ENCODE measurements at regions not wholly inside any gene's neighbourhood (a gene's known extent, or its start where the extent isn't known, plus 50 kb on each side); places are given as distances from the start of the nearest gene placed in this dataset.
A peak's percentile ranks its signal among the peaks of the same experiment; 100 is the strongest.
"Not testable (repeated sequence)": the region's sequence is repeated elsewhere in the genome, so short reads cannot be mapped to it uniquely, and the experiment has no call there.

DNA sequence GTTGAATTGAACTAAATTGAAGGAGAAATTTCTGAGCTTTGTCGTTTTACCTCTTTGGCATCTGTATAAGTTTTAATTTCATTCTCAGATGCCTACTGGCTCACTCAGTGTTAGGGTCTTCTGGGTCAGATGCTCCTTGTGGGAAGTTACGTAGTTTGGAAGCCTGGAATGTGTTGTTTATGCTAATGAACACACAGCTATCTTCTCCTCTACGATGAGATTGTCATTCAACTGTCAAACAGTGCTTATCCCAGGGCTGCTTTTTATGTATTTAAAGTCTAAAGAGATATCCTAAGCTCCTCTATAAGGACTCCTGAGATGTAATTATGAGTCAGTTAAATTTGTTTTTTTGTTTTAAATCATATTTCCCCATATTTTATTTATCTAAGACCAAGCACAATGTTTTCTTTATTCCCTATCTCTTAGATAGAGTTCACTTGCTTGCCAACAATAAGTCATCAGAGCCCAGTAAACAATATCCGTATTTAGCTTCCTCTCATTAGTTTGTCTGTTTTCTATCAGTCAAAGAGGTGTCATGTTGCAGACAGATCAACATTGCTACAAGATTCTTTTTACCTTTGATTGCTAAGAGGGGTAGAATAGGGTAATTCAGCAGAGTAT lies 368.0 kb upstream of the PDE3A start:
- no peak for DNase-seq

GRCh38 chr12:20003252-20003651 lies 365.1 kb upstream of the PDE3A start:
- no peak for DNase-seq

DNA sequence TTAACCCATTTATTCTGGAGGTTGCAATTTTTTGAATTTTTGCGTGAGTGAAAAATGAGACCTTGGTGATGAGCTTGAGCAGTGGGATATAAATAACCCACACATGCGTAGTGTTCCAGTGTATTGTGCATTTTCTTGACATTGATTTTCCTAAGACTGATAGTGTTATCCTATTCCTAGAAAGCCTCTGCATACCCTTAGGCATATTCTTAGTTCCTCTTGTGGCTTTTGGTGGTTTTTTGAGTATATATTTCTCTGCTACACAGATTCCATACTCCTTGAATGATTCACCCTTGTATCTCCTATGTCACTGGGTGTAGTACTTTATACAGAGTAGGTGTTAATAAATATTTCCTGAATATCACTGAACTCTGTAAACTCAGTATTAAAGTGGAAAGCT lies 363.4 kb upstream of the PDE3A start:
- no peak for DNase-seq

DNA sequence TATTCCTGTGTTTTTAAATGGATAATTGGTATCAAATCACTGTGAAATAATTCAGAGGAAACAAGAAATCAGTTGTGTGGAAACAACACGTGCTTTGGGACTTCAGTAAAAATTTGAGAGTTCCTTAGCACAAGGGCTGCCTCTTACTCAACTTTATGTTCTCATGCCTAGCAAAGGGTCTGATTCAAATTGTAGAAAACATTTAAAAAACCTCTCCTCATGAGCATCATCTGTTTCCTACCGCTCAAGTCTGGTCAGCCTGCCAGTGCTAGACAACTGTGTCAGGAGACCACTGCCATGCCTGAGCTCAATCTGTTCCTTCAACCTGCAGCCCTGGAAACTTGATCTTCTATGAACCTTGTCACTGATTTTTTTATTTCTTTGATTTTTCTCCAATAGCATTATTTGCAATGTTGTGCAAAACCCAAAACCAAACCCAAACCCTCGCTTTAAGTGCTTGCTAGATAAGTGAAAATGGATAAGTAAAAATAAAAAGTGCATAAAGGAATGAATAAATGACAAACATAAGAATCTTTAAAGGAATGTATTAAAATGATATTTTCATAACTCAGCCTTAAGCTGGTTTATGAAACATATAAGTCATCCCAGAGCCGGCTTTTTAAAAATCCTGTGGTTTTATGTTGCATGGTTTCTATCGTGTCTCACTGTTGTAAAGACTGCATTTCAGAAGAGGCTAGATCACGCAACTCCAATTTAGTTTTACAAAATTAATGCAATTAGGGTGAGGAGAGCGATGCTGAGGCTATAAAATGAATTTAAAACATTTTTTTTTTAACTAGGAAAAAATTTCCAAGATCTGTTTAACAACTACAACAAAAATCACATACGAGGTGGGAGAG lies 361.2 kb upstream of the PDE3A start:
- no peak for DNase-seq

DNA sequence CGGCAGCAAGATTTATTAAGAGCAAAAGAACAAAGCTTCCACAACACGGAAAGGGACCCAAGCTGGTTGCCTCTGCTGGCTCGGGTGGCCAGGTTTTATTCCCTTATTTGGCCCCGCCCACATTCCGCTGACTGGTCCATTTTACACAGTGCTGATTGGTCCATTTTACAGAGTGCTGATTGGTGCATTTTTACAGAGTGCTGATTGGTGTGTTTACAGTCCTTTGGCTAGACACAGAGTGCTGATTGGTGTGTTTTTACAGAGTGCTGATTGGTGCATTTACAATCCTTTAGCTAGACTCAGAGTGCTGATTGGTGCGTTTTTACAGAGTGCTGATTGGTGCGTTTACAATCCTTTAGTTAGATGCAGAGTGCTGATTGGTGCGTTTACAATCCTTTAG lies 358.4 kb upstream of the PDE3A start:
- DNase-seq, result not testable (repeated sequence)

GRCh38 chr12:20011200-20011599 lies 357.1 kb upstream of the PDE3A start:
- no peak for DNase-seq

DNA sequence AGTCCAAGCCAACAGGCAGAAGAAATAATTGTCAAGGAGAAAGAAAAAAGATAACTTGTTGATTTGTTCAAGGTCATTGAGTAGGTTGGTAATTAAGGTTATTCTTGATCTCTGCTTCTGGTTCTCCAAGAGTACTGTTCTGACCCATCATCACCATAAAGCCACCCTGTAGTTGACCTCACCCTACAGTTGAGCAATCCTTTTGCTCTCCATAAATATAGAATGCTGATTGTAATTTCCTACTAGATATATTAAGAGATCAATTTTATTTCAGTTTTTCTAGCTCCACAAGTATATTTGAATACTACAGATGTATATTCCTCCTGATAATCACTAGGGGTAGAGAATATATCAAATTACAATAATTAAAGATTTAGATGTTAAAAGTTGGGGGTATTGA lies 350.5 kb upstream of the PDE3A start:
- no peak for DNase-seq

GRCh38 chr12:20018406-20018805 lies 349.9 kb upstream of the PDE3A start:
- DNase-seq, result no peak

GRCh38 chr12:20024194-20024593 lies 344.1 kb upstream of the PDE3A start:
- DNase-seq, result peak; percentile 1

GRCh38 chr12:20028033-20028432 lies 340.3 kb upstream of the PDE3A start:
- peak; percentile 50 for DNase-seq

- no peak for DNase-seq
These were observed 337.5 kb upstream of the PDE3A start for GRCh38 chr12:20030826-20031225.

DNA sequence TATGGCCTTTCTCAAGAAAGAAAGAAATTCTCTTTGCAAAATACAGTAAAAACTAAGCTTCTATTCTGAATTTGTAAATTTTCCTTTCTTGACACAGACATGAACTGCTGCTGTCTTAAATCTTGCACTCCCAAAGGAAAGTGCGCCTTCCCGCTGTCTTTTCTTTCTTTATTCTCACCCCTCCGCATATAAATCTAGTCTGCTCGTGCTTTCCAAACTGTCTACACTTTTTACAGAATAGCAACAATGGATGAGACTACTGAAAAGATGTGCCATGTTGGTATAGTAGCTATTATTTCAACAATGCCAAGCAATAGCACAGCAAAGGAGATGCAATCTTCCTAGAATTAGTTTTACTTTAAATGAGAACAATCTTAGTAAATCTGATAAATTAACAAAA lies 328.8 kb upstream of the PDE3A start:
- DNase-seq, result no peak

DNA sequence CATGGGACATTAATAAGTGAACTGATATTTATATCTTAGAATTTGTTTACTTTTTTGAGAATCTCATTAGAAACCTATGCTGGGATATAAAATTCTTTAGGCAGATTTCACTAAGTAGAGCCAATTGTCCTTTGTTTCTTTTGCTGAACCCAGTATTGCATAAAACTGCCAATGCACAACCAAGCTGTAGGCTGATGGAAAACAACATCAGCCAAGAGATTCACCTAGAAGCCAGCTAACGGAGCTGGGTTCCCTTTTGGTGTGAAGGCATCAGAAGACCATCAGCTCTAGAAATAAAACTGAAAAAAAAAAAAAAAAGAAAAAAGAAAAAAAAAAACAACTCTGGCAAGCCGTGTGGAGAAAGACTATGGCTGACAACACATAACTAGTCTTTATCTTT lies 328.2 kb upstream of the PDE3A start:
- DNase-seq, result no peak

DNA sequence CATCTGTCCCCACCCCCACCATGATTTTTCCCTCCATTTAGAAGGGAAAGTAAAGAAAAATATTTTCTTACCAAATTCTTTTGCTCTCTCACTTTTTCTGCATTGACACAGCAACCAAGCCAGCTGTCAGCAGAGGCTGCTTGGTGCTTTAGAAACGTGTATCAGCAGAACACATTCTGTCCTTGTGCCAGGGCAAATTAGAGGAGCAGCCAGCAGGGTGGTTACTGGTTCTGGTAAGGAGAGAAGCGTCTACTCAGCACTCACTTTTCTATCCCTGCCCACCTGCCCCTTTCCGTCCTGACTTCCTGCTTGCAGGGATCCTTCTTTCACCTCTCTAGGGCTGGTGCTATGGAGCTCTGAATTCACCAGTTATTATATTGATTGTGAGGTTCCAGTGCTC lies 327.5 kb upstream of the PDE3A start:
- no peak for DNase-seq

DNA sequence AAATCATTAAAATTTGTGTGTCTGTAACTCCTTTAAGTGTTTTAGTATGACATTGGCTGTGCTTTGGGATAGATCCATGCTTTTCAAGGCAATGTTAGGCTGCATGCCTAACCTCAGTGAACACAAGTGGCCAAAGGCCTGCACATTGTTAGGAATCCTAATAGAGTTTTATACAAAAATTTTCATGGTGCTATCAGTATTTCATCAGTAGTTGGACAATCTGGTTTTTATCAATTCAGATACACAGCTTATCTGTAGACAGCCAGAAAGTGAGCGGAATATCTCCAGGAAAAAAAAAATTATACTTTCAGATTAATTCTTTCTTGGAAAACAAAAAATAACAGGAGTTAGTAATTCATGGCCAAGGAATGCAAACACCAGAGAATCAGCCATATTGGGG lies 324.0 kb upstream of the PDE3A start:
- DNase-seq, result no peak

DNA sequence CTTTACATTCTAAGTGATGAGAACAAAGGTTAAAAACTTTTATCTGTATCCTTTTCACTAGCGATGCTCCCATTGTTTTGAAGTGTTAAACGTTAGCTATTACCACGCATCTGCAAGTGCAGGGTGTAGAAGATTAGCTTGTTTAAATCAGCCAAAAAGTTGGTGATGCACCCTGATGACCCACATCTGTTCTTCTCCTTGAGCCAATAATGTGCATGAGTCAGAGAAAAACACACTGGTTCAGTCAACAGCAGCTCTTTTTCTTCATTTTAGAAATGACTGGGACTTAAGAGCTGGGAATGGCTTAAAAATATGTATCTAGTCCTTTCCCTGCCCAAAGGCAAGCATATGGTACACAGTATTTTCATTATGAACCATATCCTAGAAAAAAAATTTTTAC lies 323.5 kb upstream of the PDE3A start:
- DNase-seq, result no peak

- no peak for DNase-seq
These were observed 320.4 kb upstream of the PDE3A start for GRCh38 chr12:20047901-20048300.

DNA sequence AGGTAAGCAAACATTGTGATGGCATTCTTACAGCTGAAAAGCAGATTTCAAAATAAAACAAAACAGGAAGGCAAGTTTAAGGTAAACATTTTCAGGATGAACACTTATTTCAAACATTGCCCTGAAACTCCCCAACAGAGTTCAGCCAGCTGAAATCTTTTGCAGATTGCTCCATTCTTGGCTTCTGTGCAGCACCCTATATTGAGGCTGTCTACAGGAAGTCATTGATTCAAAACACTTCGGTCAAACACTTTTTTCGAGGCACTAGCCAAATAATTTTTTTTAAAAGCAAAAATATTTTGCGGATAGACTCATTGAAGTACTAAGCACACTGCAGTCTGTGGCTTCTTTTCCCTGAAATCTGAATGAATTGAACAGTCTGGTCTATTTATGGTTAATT lies 318.1 kb upstream of the PDE3A start:
- no peak for DNase-seq

DNA sequence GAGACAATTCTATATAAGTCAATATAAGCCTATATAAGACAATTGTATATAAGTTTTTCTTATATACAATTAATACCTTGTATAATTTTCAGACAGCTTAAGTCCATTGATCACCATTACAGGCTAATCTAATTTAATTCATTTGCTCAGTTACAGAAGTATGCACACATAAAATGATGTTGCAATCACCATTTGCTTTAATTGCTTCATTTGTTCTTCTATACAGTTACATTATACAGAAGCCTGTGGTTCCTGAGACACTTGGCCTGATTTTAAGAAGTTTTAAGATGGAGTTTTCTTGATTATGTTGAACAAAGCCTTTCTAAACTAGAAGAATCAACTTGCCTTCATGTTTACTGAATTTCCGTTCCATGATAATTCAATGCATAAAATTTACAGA lies 314.6 kb upstream of the PDE3A start:
- DNase-seq, result no peak

- DNase-seq, result no peak
These were observed 312.5 kb upstream of the PDE3A start for GRCh38 chr12:20055856-20056255.

DNA sequence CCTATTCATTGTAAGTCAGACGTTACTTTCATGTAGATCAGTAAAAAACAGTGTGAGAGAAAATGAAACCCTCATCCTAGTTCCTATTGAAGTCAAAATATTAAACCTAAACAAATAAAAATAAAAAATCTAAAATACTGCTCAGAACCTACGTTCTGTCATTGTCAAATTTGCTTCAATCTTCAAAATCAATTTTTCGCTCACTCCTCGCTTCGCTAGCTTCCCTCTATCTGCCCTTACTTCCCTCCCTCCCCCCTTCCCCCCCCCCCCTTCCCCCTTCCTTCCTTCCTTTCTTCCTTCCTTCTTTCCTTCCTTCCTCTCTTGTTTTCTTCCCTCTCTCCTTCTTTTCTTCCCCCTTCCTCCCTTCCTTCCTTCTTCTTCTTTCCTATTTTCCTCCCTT lies 310.9 kb upstream of the PDE3A start:
- no peak for DNase-seq

DNA sequence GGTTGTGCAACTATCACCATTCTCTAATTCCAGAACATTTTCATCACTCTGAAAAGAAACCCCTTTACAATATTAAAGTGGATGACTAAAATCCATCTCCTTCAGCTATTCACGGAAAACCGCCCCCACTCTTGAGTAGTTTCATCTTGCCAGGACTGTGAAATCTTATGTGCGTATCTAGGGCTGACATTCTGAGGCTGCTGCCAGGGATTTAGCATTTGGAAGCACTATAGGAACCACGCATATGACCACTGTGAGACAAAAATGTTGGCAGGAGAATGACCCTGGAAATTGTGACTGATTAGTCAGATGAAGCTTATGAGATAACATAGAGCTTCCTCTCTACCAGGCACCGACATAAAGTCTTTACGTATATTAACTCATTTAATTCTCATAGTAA lies 305.2 kb upstream of the PDE3A start:
- DNase-seq, result no peak

DNA sequence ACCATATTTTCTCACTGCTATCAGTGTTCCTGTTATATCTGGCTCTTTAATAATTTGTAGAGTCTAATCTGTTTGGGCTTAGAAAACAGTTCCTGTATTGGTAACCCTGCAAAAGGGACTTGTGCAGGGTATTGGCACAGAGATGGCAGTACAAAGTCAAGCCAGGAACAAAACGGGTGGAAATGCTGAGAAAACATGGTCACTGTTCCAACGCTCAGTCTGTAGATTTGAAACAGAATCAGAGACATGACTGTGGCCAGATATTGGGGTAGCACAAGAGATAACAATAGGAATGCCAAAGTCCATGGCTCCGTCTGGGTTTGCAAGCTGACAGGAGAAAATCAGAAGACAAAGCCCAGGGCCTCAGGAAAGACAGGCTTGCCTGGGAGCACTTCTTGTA lies 290.7 kb upstream of the PDE3A start:
- DNase-seq, result no peak

GRCh38 chr12:20089077-20089476 lies 279.3 kb upstream of the PDE3A start:
- no peak for DNase-seq
